ENCODE measurements at regions not wholly inside any gene's neighbourhood (a gene's known extent, or its start where the extent isn't known, plus 50 kb on each side); places are given as distances from the start of the nearest gene placed in this dataset.

- no peak for DNase-seq
Observed at GRCh38 chr14:105836160-105836559, 309.8 kb downstream of the TMEM121 start.

GRCh38 chr14:105836730-105837129 is 310.3 kb downstream of the TMEM121 start:
- no peak for DNase-seq

GRCh38 chr14:105837349-105838063 is 311.1 kb downstream of the TMEM121 start:
- DNase-seq, result no peak

GRCh38 chr14:105838107-105838506 is 311.7 kb downstream of the TMEM121 start:
- DNase-seq, result no peak

GRCh38 chr14:105838591-105839424 is 312.4 kb downstream of the TMEM121 start:
- DNase-seq, result no peak

- DNase-seq, result no peak
Observed at GRCh38 chr14:105839425-105840265, 313.3 kb downstream of the TMEM121 start.

- DNase-seq, result no peak
Observed at GRCh38 chr14:105840266-105841021, 314.1 kb downstream of the TMEM121 start.

- no peak for DNase-seq
Observed at GRCh38 chr14:105841022-105842009, 314.9 kb downstream of the TMEM121 start.

- DNase-seq, result no peak
Observed at GRCh38 chr14:105842105-105842504, 315.7 kb downstream of the TMEM121 start.

- no peak for DNase-seq
Observed at GRCh38 chr14:105843444-105844046, 317.2 kb downstream of the TMEM121 start.

- DNase-seq, result no peak
Observed at GRCh38 chr14:105844047-105844630, 317.8 kb downstream of the TMEM121 start.

GRCh38 chr14:105844810-105845724 is 318.7 kb downstream of the TMEM121 start:
- no peak for DNase-seq

GRCh38 chr14:105845725-105846309 is 319.4 kb downstream of the TMEM121 start:
- DNase-seq, result no peak

- DNase-seq, result no peak
Observed at GRCh38 chr14:105846312-105846711, 319.9 kb downstream of the TMEM121 start.

GRCh38 chr14:105847400-105847799 is 321.0 kb downstream of the TMEM121 start:
- DNase-seq, result no peak

GRCh38 chr14:105848570-105848969 is 322.2 kb downstream of the TMEM121 start:
- no peak for DNase-seq

GRCh38 chr14:105849933-105850626 is 323.7 kb downstream of the TMEM121 start:
- DNase-seq, result no peak
